Pancreas (tissue), 10 donors: ENCODE measurements at regions not wholly inside any gene's neighbourhood (a gene's known extent, or its start where the extent isn't known, plus 50 kb on each side); places are given as distances from the start of the nearest gene placed in this dataset.

Source experiments
- ATAC-seq, 4 donors: fragments of 200-7000 bp; cut with Tn5 transposase; one replicate each; pipeline versions ENCODE4 v1.8.0 to v1.9.1; 2020; ENCODE audit warnings: mild to moderate bottlenecking in 4 of 4, moderate library complexity in 4 of 4
- DNase-seq, 6 donors: peaks; one replicate each; pipeline ENCODE4 v3.0.0-alpha.2; 2020
- FAIRE-seq: peaks from 2 replicates; lab custom pipeline; 2012; peaks lifted over from hg19 to GRCh38; lab: Jason Lieb, UNC
- H3K27ac ChIP-seq, 4 donors: fragments of 200-600 bp; sonication (generic); 1 replicate in 3 of 4; 2 replicates in 1 of 4; pipeline versions ENCODE4 v1.5.0 to v1.8.0; 2020
- H3K27me3 ChIP-seq, 4 donors: fragments of 200-600 bp; one replicate each; pipeline ENCODE4 v1.8.0; 2021
- H3K36me3 ChIP-seq, 3 donors: fragments of 200-600 bp; sonication (generic) in 1 of 3; one replicate each; pipeline versions ENCODE4 v1.5.0 to v1.8.0; 2020 to 2021
- H3K4me1 ChIP-seq, 3 donors: fragments of 200-600 bp; one replicate each; pipeline ENCODE4 v1.8.0; 2021
- H3K4me3 ChIP-seq, 4 donors: fragments of 200-600 bp; sonication (generic) in 2 of 4; one replicate each; pipeline versions ENCODE4 v1.5.0 to v1.8.0; 2020 to 2021
- H3K9me3 ChIP-seq, 4 donors: fragments of 200-600 bp; one replicate each; pipeline ENCODE4 v1.8.0; 2021
- CTCF ChIP-seq, 4 donors: fragments of 200-600 bp; sonication (generic) in 3 of 4; IDR thresholded peaks; one replicate each; pipeline versions ENCODE4 v1.5.0 to v1.8.0; 2021; ENCODE audit warnings: antibody characterized with exemption in 4 of 4
- WGBS, 2 donors: extraction: QIAGEN DNeasy Blood & Tissue Kit; methylation state at CpG; one replicate each; pipeline ENCODE4 v1.1.7; 2013; 5-methylcytosine and 5-hydroxymethylcytosine counted together
- intact Hi-C, 3 donors: fragments of 100-400 bp; cut with DNase I; formaldehyde crosslinking; loops; one replicate each; pipeline versions ENCODE4 v1.11.1 to v1.14.2; 2022
- donor health status: healthy with polysubstance abuse.
- donor health status: DM: no; HTN: no; CAD: no; lungs with moderate emphysema.
- donor health status: DM: no; HTN: no; CAD: no.
- donor health status: control.
- donor health status: control.
- donor health status: Bipolar disorder and iron deficiency.
- donor health status: DM: yes; HTN: yes; CAD: no.
- donor health status: DM: no; HTN: no; CAD: no.
- donor health status: DM: no; HTN: no; CAD: no.
- donor health status: DM: yes; HTN: yes; CAD: no.

GRCh38 chr5:126097876-126098275 is 325.3 kb upstream of the GRAMD2B start:
- no peak for FAIRE-seq
- no peak for TF ChIP-seq CTCF (IDR thresholded peaks at IDR 0.05)

GRCh38 chr5:126098330-126099017 is 324.7 kb upstream of the GRAMD2B start:
- Histone ChIP-seq H3K27ac (no peak overlapping the region), H3K4me3 (no peak overlapping the region), H3K4me1 (no peaks in the 10 kb centered on the region), H3K27me3 (no peaks in the 10 kb centered on the region), H3K9me3 (no peaks in the 10 kb centered on the region), H3K36me3 (no peaks in the 10 kb centered on the region)
- ATAC-seq (no peak), FAIRE-seq (no peak), DNase-seq (no peak)
- WGBS, 2 donors = 81 to 93% methylated on average over 1 of the region's 1 CpG
- TF ChIP-seq CTCF (IDR thresholded peaks at IDR 0.05) = no peak
- intact Hi-C loops = no loop called here

More at GRCh38 chr5:126097876-126098275, 325.3 kb upstream of the GRAMD2B start:
- DNase-seq (no peak), ATAC-seq (no peak)
- H3K36me3 ChIP-seq = no peaks in the 10 kb centered on the region
- no peaks in the 10 kb centered on the region for H3K27me3 ChIP-seq
- 66 to 75% methylated on average over 1 of the region's 1 CpG for WGBS, 2 donors
- H3K27ac ChIP-seq = no peak overlapping the region
- H3K9me3 ChIP-seq = no peaks in the 10 kb centered on the region
- H3K4me1 ChIP-seq = no peaks in the 10 kb centered on the region
- intact Hi-C loops = no loop called here
- no peak overlapping the region for H3K4me3 ChIP-seq

GRCh38 chr5:126099077-126099476 is 324.1 kb upstream of the GRAMD2B start:
- no peak for FAIRE-seq
- no peak for DNase-seq
- 68 to 79% methylated on average over 4 of the region's 4 CpGs for WGBS, 2 donors
- Histone ChIP-seq H3K9me3 (no peaks in the 10 kb centered on the region), H3K4me3 (no peak overlapping the region), H3K36me3 (no peaks in the 10 kb centered on the region), H3K27ac (no peak overlapping the region), H3K4me1 (no peaks in the 10 kb centered on the region), H3K27me3 (no peaks in the 10 kb centered on the region)
- ATAC-seq = no peak
- intact Hi-C loops = no loop called here
- no peak for TF ChIP-seq CTCF (IDR thresholded peaks at IDR 0.05)

GRCh38 chr5:126100767-126101166 is 322.4 kb upstream of the GRAMD2B start:
- ATAC-seq (no peak), FAIRE-seq (no peak)

More at GRCh38 chr5:126100767-126101166, 322.4 kb upstream of the GRAMD2B start:
- no peak for DNase-seq
- H3K36me3 ChIP-seq = no peaks in the 10 kb centered on the region
- 48 to 55% methylated on average over 5 of the region's 5 CpGs for WGBS, 2 donors
- no peaks in the 10 kb centered on the region for H3K4me1 ChIP-seq
- H3K27me3 ChIP-seq = no peaks in the 10 kb centered on the region
- no peak for TF ChIP-seq CTCF (IDR thresholded peaks at IDR 0.05)
- no peak overlapping the region for H3K27ac ChIP-seq
- H3K9me3 ChIP-seq = no peaks in the 10 kb centered on the region
- intact Hi-C loops = no loop called here
- no peak overlapping the region for H3K4me3 ChIP-seq
